ENCODE measurements at regions not wholly inside any gene's neighbourhood (a gene's known extent, or its start where the extent isn't known, plus 50 kb on each side); places are given as distances from the start of the nearest gene placed in this dataset.

GRCh38 chr2:200128296-200128695 is 172.9 kb downstream of the MAIP1 start:
- DNase-seq: no peak
- in situ Hi-C loops (cut with MboI; ENCODE audit: low pct_unique_long_range_greater_than_20kb, low sequenced_read_pairs): no loop called here

- DNase-seq: no peak
- in situ Hi-C loops (cut with MboI; ENCODE audit: low pct_unique_long_range_greater_than_20kb, low sequenced_read_pairs): no loop called here
Measured at GRCh38 chr2:200129721-200130462, 174.5 kb downstream of the MAIP1 start.

GRCh38 chr2:200130762-200131166 is 175.4 kb downstream of the MAIP1 start:
- in situ Hi-C loops (cut with MboI; ENCODE audit: low pct_unique_long_range_greater_than_20kb, low sequenced_read_pairs): no loop called here
- no peak for DNase-seq

- DNase-seq: no peak
- in situ Hi-C loops (cut with MboI; ENCODE audit: low pct_unique_long_range_greater_than_20kb, low sequenced_read_pairs): no loop called here
Measured at GRCh38 chr2:200131307-200131706, 175.2 kb upstream of the SPATS2L start.

- no peak for DNase-seq
- in situ Hi-C loops (cut with MboI; ENCODE audit: low pct_unique_long_range_greater_than_20kb, low sequenced_read_pairs): no loop called here
Measured at GRCh38 chr2:200135082-200135481, 171.4 kb upstream of the SPATS2L start.

GRCh38 chr2:200136655-200137054 is 169.8 kb upstream of the SPATS2L start:
- in situ Hi-C loops (cut with MboI; ENCODE audit: low pct_unique_long_range_greater_than_20kb, low sequenced_read_pairs): no loop called here

GRCh38 chr2:200137271-200137670 is 169.2 kb upstream of the SPATS2L start:
- DNase-seq: no peak
- in situ Hi-C loops (cut with MboI; ENCODE audit: low pct_unique_long_range_greater_than_20kb, low sequenced_read_pairs): no loop called here

More at GRCh38 chr2:200136655-200137054, 169.8 kb upstream of the SPATS2L start:
- DNase-seq: no peak

- DNase-seq: no peak
- in situ Hi-C loops (cut with MboI; ENCODE audit: low pct_unique_long_range_greater_than_20kb, low sequenced_read_pairs): no loop called here
Measured at GRCh38 chr2:200137691-200138090, 168.8 kb upstream of the SPATS2L start.

- no peak for DNase-seq
- in situ Hi-C loops (cut with MboI; ENCODE audit: low pct_unique_long_range_greater_than_20kb, low sequenced_read_pairs): no loop called here
Measured at GRCh38 chr2:200138391-200139124, 167.9 kb upstream of the SPATS2L start.

GRCh38 chr2:200144571-200144970 is 161.9 kb upstream of the SPATS2L start:
- DNase-seq: no peak
- in situ Hi-C loops (cut with MboI; ENCODE audit: low pct_unique_long_range_greater_than_20kb, low sequenced_read_pairs): no loop called here

- in situ Hi-C loops (cut with MboI; ENCODE audit: low pct_unique_long_range_greater_than_20kb, low sequenced_read_pairs): no loop called here
- DNase-seq: no peak
Measured at GRCh38 chr2:200146501-200146900, 160.0 kb upstream of the SPATS2L start.

- in situ Hi-C loops (cut with MboI; ENCODE audit: low pct_unique_long_range_greater_than_20kb, low sequenced_read_pairs): no loop called here
- no peak for DNase-seq
Measured at GRCh38 chr2:200147371-200147770, 159.1 kb upstream of the SPATS2L start.

- in situ Hi-C loops (cut with MboI; ENCODE audit: low pct_unique_long_range_greater_than_20kb, low sequenced_read_pairs): no loop called here
Measured at GRCh38 chr2:200148366-200148765, 158.1 kb upstream of the SPATS2L start.

GRCh38 chr2:200150411-200151086 is 155.9 kb upstream of the SPATS2L start:
- DNase-seq: no peak

More at GRCh38 chr2:200148366-200148765, 158.1 kb upstream of the SPATS2L start:
- DNase-seq: no peak

GRCh38 chr2:200155652-200156051 is 150.8 kb upstream of the SPATS2L start:
- DNase-seq: no peak
- in situ Hi-C loops (cut with MboI; ENCODE audit: low pct_unique_long_range_greater_than_20kb, low sequenced_read_pairs): no loop called here

More at GRCh38 chr2:200150411-200151086, 155.9 kb upstream of the SPATS2L start:
- in situ Hi-C loops (cut with MboI; ENCODE audit: low pct_unique_long_range_greater_than_20kb, low sequenced_read_pairs): no loop called here

- in situ Hi-C loops (cut with MboI; ENCODE audit: low pct_unique_long_range_greater_than_20kb, low sequenced_read_pairs): no loop called here
- DNase-seq: no peak
Measured at GRCh38 chr2:200156166-200156835, 150.2 kb upstream of the SPATS2L start.

GRCh38 chr2:200158647-200159356 is 147.7 kb upstream of the SPATS2L start:
- in situ Hi-C loops (cut with MboI; ENCODE audit: low pct_unique_long_range_greater_than_20kb, low sequenced_read_pairs): no loop called here
- DNase-seq: no peak

GRCh38 chr2:200159357-200159707 is 147.2 kb upstream of the SPATS2L start:
- no peak for DNase-seq
- in situ Hi-C loops (cut with MboI; ENCODE audit: low pct_unique_long_range_greater_than_20kb, low sequenced_read_pairs): no loop called here

Data from KBM-7 (cell line).